ENCODE measurements at regions not wholly inside any gene's neighbourhood (a gene's known extent, or its start where the extent isn't known, plus 50 kb on each side); places are given as distances from the start of the nearest gene placed in this dataset.

- no peak for DNase-seq
Measured at GRCh38 chr12:82529101-82529500, 157.6 kb upstream of the TMTC2 start.

GRCh38 chr12:82529954-82530353 is 156.8 kb upstream of the TMTC2 start:
- DNase-seq = no peak

- no peak for DNase-seq
Measured at GRCh38 chr12:82530394-82530793, 156.3 kb upstream of the TMTC2 start.

- no peak for DNase-seq
Measured at GRCh38 chr12:82533341-82533740, 153.4 kb upstream of the TMTC2 start.

DNA sequence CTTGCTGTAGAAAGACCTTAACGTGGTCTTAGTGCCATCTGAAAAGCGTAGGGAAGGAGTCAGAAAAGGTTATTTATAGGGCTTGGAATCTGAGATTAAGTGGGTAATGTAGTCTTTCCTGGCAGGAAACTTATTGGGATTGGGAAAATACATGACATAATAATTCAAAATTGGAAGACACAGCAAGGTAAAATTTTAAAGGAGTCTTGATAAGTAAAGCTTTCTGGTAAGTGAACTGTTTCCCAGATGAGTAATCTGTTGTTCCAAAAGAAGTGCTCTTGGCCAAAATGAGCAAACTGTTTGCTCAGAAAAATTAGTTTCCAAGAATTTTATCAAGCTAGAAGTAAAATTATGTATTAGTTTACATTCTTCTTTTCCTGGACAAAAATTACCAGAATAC is 149.3 kb upstream of the TMTC2 start:
- DNase-seq = no peak

- DNase-seq = no peak
Measured at GRCh38 chr12:82554529-82554928, 132.2 kb upstream of the TMTC2 start.

DNA sequence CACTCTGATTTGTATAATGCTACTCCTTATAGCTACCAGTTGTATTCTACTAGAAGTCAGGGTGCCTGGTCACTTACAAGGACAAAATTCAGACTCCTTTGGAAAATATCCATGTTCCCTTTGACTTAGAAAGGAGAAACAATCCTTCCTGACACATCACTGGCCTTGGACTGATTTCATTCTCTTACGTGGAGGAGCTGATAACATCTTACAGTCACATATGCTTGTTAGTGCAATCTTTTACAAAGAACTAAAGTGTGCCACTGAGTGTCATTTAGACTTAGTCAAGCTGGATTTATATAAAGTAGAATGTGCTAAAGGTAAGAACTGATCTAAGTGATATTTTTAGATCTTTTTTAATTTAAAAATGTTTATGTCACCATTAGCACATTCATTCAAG is 131.0 kb upstream of the TMTC2 start:
- peak; percentile 11 for DNase-seq

- DNase-seq = no peak
Measured at GRCh38 chr12:82565966-82566365, 120.7 kb upstream of the TMTC2 start.

GRCh38 chr12:82567688-82568087 is 119.0 kb upstream of the TMTC2 start:
- no peak for DNase-seq

DNA sequence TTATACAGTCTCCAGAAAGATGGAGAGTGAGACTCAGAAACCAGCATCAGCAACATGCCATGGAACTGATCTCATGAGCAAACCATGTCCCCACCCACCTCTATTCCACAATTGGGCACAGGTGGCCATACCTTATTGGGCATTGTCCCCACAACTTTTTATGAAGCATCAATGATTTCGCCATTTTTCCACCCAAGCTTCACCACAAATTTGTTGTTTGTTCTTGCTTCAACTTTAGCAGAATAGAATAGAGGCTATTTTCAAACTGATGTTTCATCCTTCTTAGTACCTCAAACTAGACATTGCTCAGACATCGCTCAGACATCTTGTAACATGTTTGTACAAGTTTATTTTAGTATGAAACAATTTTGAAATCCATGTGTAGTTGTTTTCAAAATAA is 112.5 kb upstream of the TMTC2 start:
- no peak for DNase-seq

GRCh38 chr12:82578725-82579124 is 108.0 kb upstream of the TMTC2 start:
- DNase-seq = no peak

DNA sequence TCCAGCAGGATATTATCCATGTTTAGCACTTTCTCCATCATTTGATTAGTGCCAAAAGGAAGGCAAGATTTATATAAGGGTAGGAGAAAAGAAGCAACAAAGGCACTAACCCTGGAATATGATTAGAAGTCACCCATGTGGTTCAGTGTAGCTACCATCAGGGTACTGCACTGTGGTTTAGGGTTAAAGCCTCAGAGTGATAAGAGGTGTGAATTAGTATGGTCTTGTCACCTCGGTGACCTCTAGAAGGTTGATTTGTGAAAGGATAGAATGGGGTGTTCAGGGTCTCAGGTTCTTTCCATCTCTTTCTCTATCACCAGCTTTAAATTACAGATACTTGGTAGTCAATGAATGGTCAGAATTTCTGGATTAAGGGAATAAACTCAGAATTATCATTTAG is 103.0 kb upstream of the TMTC2 start:
- DNase-seq = no peak

GRCh38 chr12:82593143-82593542 is 93.6 kb upstream of the TMTC2 start:
- peak; percentile 9 for DNase-seq

DNA sequence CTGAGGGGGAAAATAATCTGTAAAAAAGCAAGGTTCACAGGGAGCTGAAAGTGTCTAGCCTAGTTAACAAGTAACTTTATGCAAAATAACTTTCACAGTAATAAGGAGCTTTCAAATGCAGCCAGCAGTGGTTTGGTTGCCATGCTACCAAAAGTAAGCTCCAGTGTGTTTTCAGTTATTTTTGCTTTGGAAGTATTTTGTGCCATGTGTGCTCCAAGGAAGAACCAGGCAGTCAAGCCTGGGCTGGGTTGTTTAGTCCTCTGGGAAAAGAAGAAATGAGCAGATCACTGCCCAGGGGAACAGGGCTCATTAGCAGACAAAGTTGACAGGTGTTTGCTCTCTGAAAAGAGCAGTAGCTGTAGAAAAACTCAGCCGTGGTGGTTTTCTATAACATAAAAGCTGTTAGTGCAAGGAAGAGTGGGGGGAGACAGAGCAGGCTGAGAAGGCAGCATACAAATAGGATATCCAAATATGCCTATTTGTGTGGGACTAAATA is 92.8 kb upstream of the TMTC2 start:
- peak; percentile 99 for DNase-seq

GRCh38 chr12:82595941-82596340 is 90.8 kb upstream of the TMTC2 start:
- peak; percentile 60 for DNase-seq

- peak; percentile 54 for DNase-seq
Measured at GRCh38 chr12:82596483-82596882, 90.2 kb upstream of the TMTC2 start.

DNA sequence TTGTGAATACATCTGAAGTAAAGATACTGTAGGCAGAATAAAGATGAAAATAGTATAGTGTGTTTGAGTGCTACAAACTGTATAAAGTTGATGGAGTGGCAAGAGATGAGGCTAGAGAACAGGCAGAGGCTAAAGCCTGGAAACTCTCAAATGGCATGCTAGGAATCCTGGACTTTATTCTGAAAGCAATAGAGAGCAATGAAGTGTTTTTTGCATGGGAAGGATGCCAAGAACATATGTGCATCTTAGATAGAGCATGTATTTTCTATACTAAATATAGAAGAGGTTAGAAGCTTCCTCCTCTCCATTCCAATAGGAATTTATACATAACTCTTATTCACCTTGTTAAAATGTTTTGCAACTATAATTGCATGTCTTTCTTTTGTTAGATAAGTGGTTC is 86.3 kb upstream of the TMTC2 start:
- peak; percentile 49 for DNase-seq

DNA sequence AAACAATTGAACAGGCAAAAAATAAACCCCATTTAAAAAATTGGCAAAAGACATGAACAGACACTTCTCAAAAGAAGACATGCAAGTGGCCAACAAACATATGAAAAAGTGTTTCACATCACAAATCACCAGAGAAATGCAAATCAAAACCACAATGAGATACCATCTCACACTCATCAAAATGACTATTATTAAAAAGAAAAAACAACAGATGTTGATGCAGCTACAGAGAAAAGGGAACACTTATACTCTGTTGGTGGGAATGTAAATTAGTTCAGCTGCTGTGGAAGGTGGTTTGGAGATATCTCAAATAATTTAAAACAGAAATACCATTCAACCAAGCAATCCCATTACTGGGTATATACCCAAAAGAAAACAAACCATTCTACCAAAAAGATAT is 83.1 kb upstream of the TMTC2 start:
- peak; percentile 10 for DNase-seq

DNA sequence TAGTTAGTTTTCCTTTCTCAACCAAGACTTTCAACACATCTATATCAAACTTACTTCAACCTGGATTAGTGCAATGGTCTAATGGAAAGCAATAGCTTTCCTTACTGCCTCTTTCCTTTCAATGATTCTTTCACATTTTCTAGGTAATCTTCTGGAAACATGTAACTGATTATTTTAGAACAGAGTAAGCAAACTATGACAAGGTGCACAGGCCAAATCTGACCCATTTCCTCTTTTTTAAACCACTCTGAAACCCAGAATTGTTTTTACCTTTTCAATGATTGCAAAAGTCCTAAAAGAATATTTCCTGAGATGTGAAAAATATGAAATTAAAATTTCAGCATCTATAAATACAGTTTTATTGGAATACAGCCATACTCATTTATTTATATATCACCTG is 81.6 kb upstream of the TMTC2 start:
- DNase-seq = no peak

DNA sequence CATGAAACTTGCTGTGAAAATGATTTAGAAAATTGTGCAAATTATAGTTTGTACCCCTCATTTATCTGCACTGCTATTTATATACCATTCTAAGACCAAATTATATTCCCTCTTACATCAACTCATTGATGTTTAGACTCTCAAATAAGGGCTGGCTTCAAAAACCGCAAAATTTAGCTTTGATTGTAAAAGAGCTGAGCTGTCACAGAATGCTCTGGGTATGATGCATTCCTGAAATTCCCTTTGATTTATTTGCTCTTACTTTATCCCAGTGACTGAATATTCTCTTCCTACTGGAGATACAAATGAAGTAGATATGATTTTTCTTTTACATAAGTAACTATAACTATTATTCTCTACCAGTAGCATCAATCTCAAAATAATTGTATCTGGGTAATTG is 78.0 kb upstream of the TMTC2 start:
- DNase-seq = no peak

- no peak for DNase-seq
Measured at GRCh38 chr12:82609234-82609914, 77.3 kb upstream of the TMTC2 start.

GRCh38 chr12:82619644-82620043 is 67.1 kb upstream of the TMTC2 start:
- no peak for DNase-seq

GRCh38 chr12:82620917-82621316 is 65.8 kb upstream of the TMTC2 start:
- no peak for DNase-seq

DNA sequence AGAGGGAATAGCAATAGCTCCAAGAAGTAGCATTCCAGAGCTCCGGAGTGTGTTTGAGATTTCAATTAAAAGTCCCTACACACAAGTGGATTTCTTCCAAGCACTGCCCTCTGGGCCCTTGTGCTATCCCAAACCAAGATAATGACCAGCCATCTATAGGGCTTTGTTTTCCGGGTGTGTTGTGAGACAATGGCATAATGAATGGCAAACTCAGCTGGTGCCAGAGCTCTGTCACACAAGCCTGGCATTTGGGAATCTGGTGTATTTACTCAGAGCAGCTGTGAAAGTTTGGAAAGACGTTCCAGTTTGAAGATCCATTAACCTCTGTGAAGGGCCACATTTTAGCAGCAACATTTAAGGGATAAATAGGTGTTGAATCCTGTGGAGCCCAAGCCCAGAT is 61.2 kb upstream of the TMTC2 start:
- DNase-seq = no peak

DNA sequence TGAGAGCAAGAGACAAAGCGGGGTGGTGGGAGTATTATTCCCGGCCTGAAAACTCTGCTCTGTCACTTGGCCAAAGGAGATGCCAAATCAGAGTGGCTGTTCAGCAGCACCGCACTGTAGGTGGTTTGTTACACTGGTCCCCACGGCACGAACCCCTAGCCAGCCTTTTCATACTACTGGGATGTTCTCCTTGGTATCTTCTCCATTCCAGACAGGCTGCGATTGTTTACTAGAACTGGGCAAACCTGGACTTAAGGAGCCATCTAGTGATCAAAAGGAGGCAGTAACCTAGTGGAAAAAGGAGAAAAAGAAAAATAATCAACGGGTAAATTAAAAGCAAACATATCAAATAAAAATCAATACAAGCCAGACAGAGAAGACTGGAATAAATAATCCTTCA is 58.9 kb upstream of the TMTC2 start:
- DNase-seq = peak; percentile 73
